ENCODE measurements at regions not wholly inside any gene's neighbourhood (a gene's known extent, or its start where the extent isn't known, plus 50 kb on each side); places are given as distances from the start of the nearest gene placed in this dataset.
A peak's percentile ranks its signal among the peaks of the same experiment; 100 is the strongest.

GRCh38 chr13:97109256-97109655, 112.9 kb upstream of the MBNL2 start:
- Histone ChIP-seq H3K4me1 (peaks cover 30% of the 10 kb centered on the region), H3K36me3 (ENCODE audit: control insufficient read depth, insufficient read depth, low read length) (no peaks in the 10 kb centered on the region), H3K9me3 (no peaks in the 10 kb centered on the region), H3K27me3 (replicated peaks; ENCODE audit: control insufficient read depth, insufficient read depth, low read length) (no peaks in the 10 kb centered on the region), H3K4me3 (ENCODE audit: low read depth, low read length) (no peak overlapping the region)
- H3K36me3 Mint-ChIP-seq (ENCODE audit: insufficient read depth, unreplicated experiment): no peaks in the 10 kb centered on the region
- ChIA-PET CTCF (interaction anchor here (1.2 to 3.3 kb wide), 10 partner anchors 16 to 250 kb away, joined by 4 to 53 read pairs (median 20); partner anchors contain the start of gene MBNL2), POLR2A (no interaction called here)
- BruUV-seq (replicated peaks): no TSS peak
- H3K4me3 Mint-ChIP-seq (ENCODE audit: unreplicated experiment): no peak overlapping the region
- no peak for DNase-seq
- H3K9me3 Mint-ChIP-seq (ENCODE audit: unreplicated experiment): no peaks in the 10 kb centered on the region
- no peaks in the 10 kb centered on the region for H3K27me3 Mint-ChIP-seq (ENCODE audit: insufficient read depth, unreplicated experiment)
- intact Hi-C loops (cut with micrococcal nuclease; ENCODE audit: unreplicated experiment): loop anchor here (2.0 kb wide), 1 partner anchor 78 kb away; no protein-coding TSS in a partner anchor
- no peak for TF ChIP-seq CTCF (IDR thresholded peaks at IDR 0.05; ENCODE audit: insufficient read depth in 1 of 2, low read depth in 1 of 2, low read length in 1 of 2, severe bottlenecking in 1 of 2, unreplicated experiment in 1 of 2)
- peak overlapping the region; percentile 36 for H3K27ac Mint-ChIP-seq (ENCODE audit: unreplicated experiment)
- peaks cover 36% of the 10 kb centered on the region for H3K4me1 Mint-ChIP-seq (ENCODE audit: low read depth, unreplicated experiment)

DNA sequence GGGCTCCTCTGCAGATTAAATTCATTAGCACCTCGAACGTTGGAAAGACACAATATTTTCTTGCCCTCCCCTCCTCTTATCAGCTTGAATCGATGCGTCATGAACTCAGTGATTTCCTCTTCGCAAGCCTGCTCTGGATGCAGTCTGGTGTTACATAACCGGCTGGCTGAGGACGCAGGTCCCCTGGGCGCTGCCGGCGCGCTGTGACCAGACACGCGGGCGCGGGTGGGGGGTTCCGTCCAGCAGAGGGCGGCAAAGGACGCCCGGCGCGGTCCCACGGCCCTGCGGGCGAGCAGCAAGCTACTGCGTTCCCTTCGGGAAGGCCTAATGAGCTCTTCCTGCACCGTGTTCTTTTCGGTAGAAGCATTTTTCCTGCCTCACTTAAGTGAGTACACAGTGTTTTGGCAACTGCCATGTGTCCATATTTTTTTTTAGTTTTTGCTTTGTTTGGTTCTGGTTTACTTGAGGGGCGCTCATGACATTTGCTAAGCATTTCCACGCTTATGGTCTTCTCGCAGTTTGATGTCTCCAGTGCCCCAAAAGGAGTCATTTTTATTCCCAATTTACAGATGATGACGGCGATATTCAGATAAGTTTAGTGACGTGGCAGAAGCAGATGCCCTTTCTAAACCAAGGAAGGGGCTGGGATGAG, 112.2 kb upstream of the MBNL2 start:
- CTCF ChIA-PET: interaction anchor here (0.6 to 3.3 kb wide), 20 partner anchors 15 to 323 kb away, joined by 3 to 53 read pairs (median 6); partner anchors contain the start of genes MBNL2 and RAP2A
- H3K36me3 Mint-ChIP-seq (ENCODE audit: insufficient read depth, unreplicated experiment): no peaks in the 10 kb centered on the region
- H3K27ac Mint-ChIP-seq (ENCODE audit: unreplicated experiment): peak overlapping the region; percentile 36
- peaks cover 36% of the 10 kb centered on the region for H3K4me1 Mint-ChIP-seq (ENCODE audit: low read depth, unreplicated experiment)
- DNase-seq: peak; percentile 88 to 96
- POLR2A ChIA-PET: interaction anchor here (1.0 kb wide), 1 partner anchor 114 kb away, joined by 5 read pairs; no protein-coding TSS in a partner anchor
- Histone ChIP-seq H3K27me3 (replicated peaks; ENCODE audit: control insufficient read depth, insufficient read depth, low read length) (no peaks in the 10 kb centered on the region), H3K36me3 (ENCODE audit: control insufficient read depth, insufficient read depth, low read length) (no peaks in the 10 kb centered on the region), H3K4me3 (ENCODE audit: low read depth, low read length) (no peak overlapping the region), H3K9me3 (no peaks in the 10 kb centered on the region), H3K4me1 (peaks cover 30% of the 10 kb centered on the region)
- no peaks in the 10 kb centered on the region for H3K27me3 Mint-ChIP-seq (ENCODE audit: insufficient read depth, unreplicated experiment)
- no TSS peak for BruUV-seq (replicated peaks)
- H3K9me3 Mint-ChIP-seq (ENCODE audit: unreplicated experiment): no peaks in the 10 kb centered on the region
- intact Hi-C loops (cut with micrococcal nuclease; ENCODE audit: unreplicated experiment): loop anchor here (1.0 to 2.0 kb wide), 7 partner anchors 18 to 249 kb away; partner anchors contain the start of gene MBNL2
- H3K4me3 Mint-ChIP-seq (ENCODE audit: unreplicated experiment): peak overlapping the region; percentile 52
- TF ChIP-seq CTCF (IDR thresholded peaks at IDR 0.05; ENCODE audit: insufficient read depth in 1 of 2, low read depth in 1 of 2, low read length in 1 of 2, severe bottlenecking in 1 of 2, unreplicated experiment in 1 of 2): peak; percentile 91 to 93

DNA sequence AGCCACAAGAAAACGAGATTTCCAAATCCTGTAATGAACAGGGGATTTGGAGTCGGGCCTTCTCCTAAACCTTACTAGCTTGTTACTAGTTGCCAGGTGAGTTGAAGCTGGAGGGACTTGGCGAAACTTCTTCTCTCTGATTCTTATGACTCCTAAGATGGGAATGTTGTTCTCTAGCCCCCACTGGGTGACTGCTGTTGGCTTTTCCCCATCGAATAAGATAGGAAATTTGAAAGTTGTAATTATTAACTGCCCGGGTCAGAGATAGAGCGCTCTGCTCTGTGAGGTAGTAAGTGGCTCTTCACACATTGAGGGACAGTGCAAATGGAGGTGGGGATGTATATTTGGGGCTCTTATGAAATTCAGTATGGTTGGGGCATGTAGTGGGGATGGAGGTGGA, 111.2 kb upstream of the MBNL2 start:
- H3K4me1 Mint-ChIP-seq (ENCODE audit: low read depth, unreplicated experiment): peaks cover 36% of the 10 kb centered on the region
- CTCF ChIA-PET: interaction anchor here (0.8 to 3.3 kb wide), 9 partner anchors 14 to 322 kb away, joined by 3 to 53 read pairs (median 10); partner anchors contain the start of gene RAP2A
- no peaks in the 10 kb centered on the region for H3K36me3 ChIP-seq (ENCODE audit: control insufficient read depth, insufficient read depth, low read length)
- intact Hi-C loops (cut with micrococcal nuclease; ENCODE audit: unreplicated experiment): loop anchor here (1.0 to 2.0 kb wide), 6 partner anchors 17 to 248 kb away; partner anchors contain the start of gene MBNL2
- H3K4me3 Mint-ChIP-seq (ENCODE audit: unreplicated experiment): peak overlapping the region; percentile 12
- no TSS peak for BruUV-seq (replicated peaks)
- POLR2A ChIA-PET: no interaction called here
- no peaks in the 10 kb centered on the region for H3K36me3 Mint-ChIP-seq (ENCODE audit: insufficient read depth, unreplicated experiment)
- no peaks in the 10 kb centered on the region for H3K9me3 ChIP-seq
- DNase-seq: no peak
- peak overlapping the region; percentile 36 for H3K27ac Mint-ChIP-seq (ENCODE audit: unreplicated experiment)
- no peaks in the 10 kb centered on the region for H3K27me3 ChIP-seq (replicated peaks; ENCODE audit: control insufficient read depth, insufficient read depth, low read length)
- no peak for TF ChIP-seq CTCF (IDR thresholded peaks at IDR 0.05; ENCODE audit: insufficient read depth in 1 of 2, low read depth in 1 of 2, low read length in 1 of 2, severe bottlenecking in 1 of 2, unreplicated experiment in 1 of 2)
- no peak overlapping the region for H3K4me3 ChIP-seq (ENCODE audit: low read depth, low read length)
- H3K9me3 Mint-ChIP-seq (ENCODE audit: unreplicated experiment): no peaks in the 10 kb centered on the region
- peaks cover 30% of the 10 kb centered on the region for H3K4me1 ChIP-seq
- no peaks in the 10 kb centered on the region for H3K27me3 Mint-ChIP-seq (ENCODE audit: insufficient read depth, unreplicated experiment)
